ENCODE measurements at regions not wholly inside any gene's neighbourhood (a gene's known extent, or its start where the extent isn't known, plus 50 kb on each side); places are given as distances from the start of the nearest gene placed in this dataset.

- TF ChIP-seq CTCF (IDR thresholded peaks at IDR 0.05): no peak
Observed at GRCh38 chr5:3671337-3671736, 75.7 kb downstream of the IRX1 start.

- no peak for TF ChIP-seq CTCF (IDR thresholded peaks at IDR 0.05)
Observed at GRCh38 chr5:3678801-3679200, 83.2 kb downstream of the IRX1 start.

GRCh38 chr5:3680821-3681220, 85.2 kb downstream of the IRX1 start:
- no peak for TF ChIP-seq CTCF (IDR thresholded peaks at IDR 0.05)

GRCh38 chr5:3684118-3684517, 88.5 kb downstream of the IRX1 start:
- TF ChIP-seq CTCF (IDR thresholded peaks at IDR 0.05): no peak

- no peak for TF ChIP-seq CTCF (IDR thresholded peaks at IDR 0.05)
Observed at GRCh38 chr5:3684771-3685354, 89.2 kb downstream of the IRX1 start.

- TF ChIP-seq CTCF (IDR thresholded peaks at IDR 0.05): no peak
Observed at GRCh38 chr5:3694819-3695218, 99.2 kb downstream of the IRX1 start.

- no peak for TF ChIP-seq CTCF (IDR thresholded peaks at IDR 0.05)
Observed at GRCh38 chr5:3695818-3696217, 100.2 kb downstream of the IRX1 start.

GRCh38 chr5:3698412-3698811, 102.8 kb downstream of the IRX1 start:
- TF ChIP-seq CTCF (IDR thresholded peaks at IDR 0.05): no peak

Data from LNCAP (cell line).